Activated naive CD4-positive, alpha-beta T cell treated with anti-CD3 and anti-CD28 coated beads, Interleukin-2, amount 50 U/mL, for 72 hours (primary cell): ENCODE measurements at regions not wholly inside any gene's neighbourhood (a gene's known extent, or its start where the extent isn't known, plus 50 kb on each side); places are given as distances from the start of the nearest gene placed in this dataset.

Experiments used
- ATAC-seq, 2 donors: fragments of 150-1000 bp; cut with Tn5 transposase; 2 replicates each; pipeline ENCODE4 v1.10.0; 2021; ENCODE audit warnings: mild to moderate bottlenecking in 2 of 2, moderate library complexity in 2 of 2
- DNase-seq, 2 donors: peaks; one replicate each; pipeline ENCODE4 v3.0.0; 2021 to 2022; ENCODE audit warnings: low spot score in 2 of 2
- H3K27ac Mint-ChIP-seq, 2 donors: one replicate each; pipeline ENCODE4 v1.8.0; 2022; ENCODE audit warnings: mild to moderate bottlenecking in 2 of 2, mixed read lengths in 2 of 2
- H3K36me3 Mint-ChIP-seq, 2 donors: one replicate each; pipeline ENCODE4 v1.8.0; 2022; ENCODE audit warnings: mixed read lengths in 2 of 2
- H3K9me3 Mint-ChIP-seq, 2 donors: one replicate each; pipeline ENCODE4 v1.8.0; 2022; ENCODE audit warnings: mixed read lengths in 2 of 2

DNA sequence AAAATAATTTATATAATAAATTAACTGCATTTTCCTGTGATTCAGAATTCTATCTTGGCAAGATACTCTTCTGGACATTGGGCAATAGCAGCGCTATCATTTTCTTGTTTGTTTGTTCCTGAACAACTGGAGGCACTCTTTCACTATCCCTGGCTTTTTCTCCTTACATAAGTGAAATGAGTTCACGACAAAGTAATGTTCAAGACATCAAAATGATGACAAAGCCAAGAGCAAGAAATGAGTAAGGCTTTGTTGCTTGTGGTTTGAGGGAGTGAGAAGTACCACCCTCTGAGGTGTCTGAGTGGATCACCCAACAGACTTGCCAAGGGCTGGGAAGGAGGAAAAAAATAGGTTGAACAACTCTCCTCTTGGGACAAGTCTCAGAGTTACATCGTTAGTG is 466.6 kb upstream of the JAG1 start:
- no peak for DNase-seq
- Mint-ChIP-seq H3K27ac (no peak overlapping the region), H3K9me3 (peaks cover 9 to 21% of the 10 kb centered on the region in 2 donors), H3K36me3 (peaks cover 0 to 11% of the 10 kb centered on the region in 2 donors)
- no peak for ATAC-seq

DNA sequence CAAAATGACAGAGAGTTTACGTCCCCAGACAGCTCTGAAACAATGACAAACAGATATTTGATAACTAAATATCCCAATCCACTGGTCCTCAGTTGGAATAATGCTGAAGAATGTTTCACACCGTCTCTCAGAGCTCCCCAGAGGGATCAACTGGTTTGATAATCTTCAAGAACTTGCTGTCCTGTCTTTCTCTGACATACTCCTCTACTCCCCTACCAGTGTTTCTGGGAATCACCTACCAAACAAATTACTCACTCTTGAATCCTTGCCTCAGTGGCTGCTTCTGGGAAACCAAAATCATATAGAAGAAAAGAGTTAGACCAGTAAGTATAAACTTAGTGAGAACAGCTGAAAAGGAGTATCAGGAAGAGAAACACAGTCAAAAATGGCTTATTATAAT is 469.7 kb upstream of the JAG1 start:
- no peak for ATAC-seq
- H3K36me3 Mint-ChIP-seq = peaks cover 0 to 11% of the 10 kb centered on the region in 2 donors
- H3K27ac Mint-ChIP-seq = no peak overlapping the region
- no peak for DNase-seq
- peaks cover 9 to 15% of the 10 kb centered on the region in 2 donors for H3K9me3 Mint-ChIP-seq

GRCh38 chr20:11144114-11144950 is 470.5 kb upstream of the JAG1 start:
- Mint-ChIP-seq H3K36me3 (peaks cover 0 to 11% of the 10 kb centered on the region in 2 donors), H3K9me3 (peaks cover 9 to 15% of the 10 kb centered on the region in 2 donors), H3K27ac (no peak overlapping the region)
- ATAC-seq (no peak), DNase-seq (no peak)

DNA sequence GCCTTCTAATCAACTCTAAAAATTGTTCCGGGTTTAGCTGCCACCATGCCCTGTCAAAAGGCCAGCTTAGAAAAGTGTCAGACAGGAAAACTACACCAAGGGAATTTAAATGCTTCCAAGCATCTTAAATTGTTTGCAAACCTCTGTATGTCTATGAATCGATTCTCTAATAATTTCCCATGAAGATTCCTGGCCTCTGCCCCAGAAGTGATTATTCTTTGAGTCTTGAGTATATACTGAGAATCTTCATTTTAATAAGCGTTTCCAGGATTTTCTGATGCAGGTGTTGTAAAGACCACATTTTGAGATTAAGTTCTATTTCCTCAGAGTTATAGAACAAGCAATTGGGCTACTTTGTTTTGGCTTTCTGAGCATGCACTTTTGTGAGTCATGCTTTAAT is 471.8 kb upstream of the JAG1 start:
- ATAC-seq (no peak), DNase-seq (no peak)
- Mint-ChIP-seq H3K36me3 (peaks cover 0 to 11% of the 10 kb centered on the region in 2 donors), H3K27ac (no peak overlapping the region), H3K9me3 (peaks cover 9 to 15% of the 10 kb centered on the region in 2 donors)

DNA sequence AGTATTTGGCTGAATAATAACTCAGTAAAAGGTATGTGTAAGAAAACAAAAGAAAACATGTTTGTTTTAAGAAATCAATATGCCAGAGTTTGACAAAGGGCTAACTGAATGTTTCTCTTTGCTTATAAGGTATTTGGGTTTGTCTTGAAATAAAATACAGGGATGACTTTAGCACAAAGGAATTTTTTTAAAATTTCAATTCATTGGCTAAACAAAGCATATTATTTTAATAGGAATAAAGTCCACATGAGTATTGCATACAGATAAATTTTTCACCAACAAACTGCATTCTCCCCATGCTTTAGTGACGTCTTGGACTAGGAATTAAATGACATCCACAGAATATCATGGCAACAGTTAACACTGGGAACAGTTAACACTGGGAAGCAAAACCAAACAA is 480.0 kb upstream of the JAG1 start:
- H3K27ac Mint-ChIP-seq = no peak overlapping the region
- no peak for ATAC-seq
- H3K36me3 Mint-ChIP-seq = no peaks in the 10 kb centered on the region
- no peaks in the 10 kb centered on the region for H3K9me3 Mint-ChIP-seq
- no peak for DNase-seq

- DNase-seq (no peak), ATAC-seq (no peak)
- no peaks in the 10 kb centered on the region for H3K9me3 Mint-ChIP-seq
- H3K27ac Mint-ChIP-seq = no peak overlapping the region
- H3K36me3 Mint-ChIP-seq = no peaks in the 10 kb centered on the region
Measured at GRCh38 chr20:11155156-11155756, 481.5 kb upstream of the JAG1 start.

GRCh38 chr20:11156922-11157321 is 483.1 kb upstream of the JAG1 start:
- ATAC-seq = no peak
- H3K9me3 Mint-ChIP-seq = no peaks in the 10 kb centered on the region
- DNase-seq = no peak
- H3K36me3 Mint-ChIP-seq = no peaks in the 10 kb centered on the region
- H3K27ac Mint-ChIP-seq = no peak overlapping the region

DNA sequence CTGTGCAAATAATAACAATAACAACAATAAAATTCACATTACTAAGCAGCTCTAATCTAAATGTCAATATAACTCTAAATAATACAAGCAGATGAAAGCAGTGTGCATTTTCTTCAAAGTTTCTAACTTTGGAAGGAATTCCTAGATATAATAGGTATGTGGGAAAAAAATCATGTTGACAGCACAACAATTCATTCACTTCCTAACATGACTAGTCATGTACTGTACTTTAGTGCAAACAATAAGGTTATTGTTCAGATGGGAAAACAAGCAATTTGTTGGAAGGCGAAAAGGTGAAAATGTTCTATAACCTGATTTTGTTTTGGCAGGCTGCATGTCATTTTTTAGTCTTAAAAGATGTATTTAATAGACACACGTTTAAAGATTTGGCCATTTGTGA is 484.3 kb upstream of the JAG1 start:
- ATAC-seq = no peak
- Mint-ChIP-seq H3K9me3 (peaks cover 3 to 7% of the 10 kb centered on the region in 2 donors), H3K27ac (no peak overlapping the region), H3K36me3 (no peaks in the 10 kb centered on the region)
- DNase-seq = no peak

DNA sequence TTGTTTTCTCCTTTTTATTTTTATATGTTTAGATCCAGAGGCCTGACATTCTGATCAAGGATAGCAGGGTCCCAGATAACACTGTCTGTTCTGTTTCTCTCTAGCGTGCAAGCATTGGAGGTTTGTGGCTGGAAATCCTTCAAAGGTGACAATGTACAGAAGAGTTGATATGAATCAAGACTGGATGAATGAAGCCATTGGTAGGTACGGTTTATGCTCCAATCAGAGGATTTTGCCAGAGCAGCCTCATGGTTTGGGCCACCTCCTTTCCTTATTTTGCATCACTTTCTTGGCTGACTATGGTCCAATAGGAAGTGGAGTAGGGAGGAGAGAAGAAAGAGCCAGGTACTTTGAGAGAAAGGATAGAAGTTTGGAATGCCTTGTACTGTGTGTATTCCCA is 484.8 kb upstream of the JAG1 start:
- ATAC-seq (no peak), DNase-seq (no peak)
- Mint-ChIP-seq H3K36me3 (no peaks in the 10 kb centered on the region), H3K9me3 (peaks cover 3 to 7% of the 10 kb centered on the region in 2 donors), H3K27ac (no peak overlapping the region)

DNA sequence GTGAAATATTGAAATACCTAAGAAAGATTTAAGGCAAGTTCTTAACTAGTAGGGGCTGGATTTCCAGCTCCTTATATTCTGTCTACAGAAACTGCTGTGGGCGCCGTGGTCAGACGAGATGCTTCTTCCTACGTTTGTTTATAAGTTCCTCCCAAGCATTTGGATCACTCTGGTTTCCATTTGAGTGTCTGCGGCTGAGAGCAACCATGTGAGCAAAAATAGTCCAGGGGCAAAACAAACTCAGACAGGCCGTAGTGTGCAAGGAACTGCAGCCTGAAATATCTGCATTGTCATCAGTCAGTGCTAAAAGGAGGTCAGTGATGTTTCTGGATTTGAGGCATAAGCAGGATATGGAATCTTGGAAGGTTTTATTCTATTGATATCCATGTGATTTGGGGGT is 485.9 kb upstream of the JAG1 start:
- H3K9me3 Mint-ChIP-seq = peaks cover 3 to 7% of the 10 kb centered on the region in 2 donors
- DNase-seq (no peak), ATAC-seq (no peak)
- no peaks in the 10 kb centered on the region for H3K36me3 Mint-ChIP-seq
- H3K27ac Mint-ChIP-seq = no peak overlapping the region

- H3K36me3 Mint-ChIP-seq = peaks cover 0 to 6% of the 10 kb centered on the region in 2 donors
- ATAC-seq (no peak), DNase-seq (no peak)
- peaks cover 3 to 7% of the 10 kb centered on the region in 2 donors for H3K9me3 Mint-ChIP-seq
- H3K27ac Mint-ChIP-seq = no peak overlapping the region
Measured at GRCh38 chr20:11162026-11162775, 488.4 kb upstream of the JAG1 start.

DNA sequence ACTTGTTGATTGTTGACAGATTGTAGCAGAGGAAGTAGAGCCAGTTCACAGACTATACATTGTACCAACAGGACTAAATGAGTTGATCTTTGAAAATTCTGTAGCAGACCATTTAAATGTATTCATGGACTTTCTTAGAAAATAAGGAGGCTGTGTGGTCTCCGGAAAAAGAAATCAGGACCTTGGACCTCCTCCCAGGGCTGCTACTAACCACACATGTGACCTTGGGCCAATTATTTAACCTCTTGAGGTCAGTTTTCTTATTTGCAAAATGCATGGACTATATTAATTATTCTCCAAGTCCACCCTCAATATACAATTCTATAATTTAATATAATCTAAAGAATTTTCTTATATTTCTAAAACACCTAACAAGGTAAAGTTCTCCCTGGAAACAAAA is 492.0 kb upstream of the JAG1 start:
- no peak overlapping the region for H3K27ac Mint-ChIP-seq
- ATAC-seq (no peak), DNase-seq (no peak)
- H3K9me3 Mint-ChIP-seq = peaks cover 3 to 7% of the 10 kb centered on the region in 2 donors
- peaks cover 0 to 6% of the 10 kb centered on the region in 2 donors for H3K36me3 Mint-ChIP-seq

DNA sequence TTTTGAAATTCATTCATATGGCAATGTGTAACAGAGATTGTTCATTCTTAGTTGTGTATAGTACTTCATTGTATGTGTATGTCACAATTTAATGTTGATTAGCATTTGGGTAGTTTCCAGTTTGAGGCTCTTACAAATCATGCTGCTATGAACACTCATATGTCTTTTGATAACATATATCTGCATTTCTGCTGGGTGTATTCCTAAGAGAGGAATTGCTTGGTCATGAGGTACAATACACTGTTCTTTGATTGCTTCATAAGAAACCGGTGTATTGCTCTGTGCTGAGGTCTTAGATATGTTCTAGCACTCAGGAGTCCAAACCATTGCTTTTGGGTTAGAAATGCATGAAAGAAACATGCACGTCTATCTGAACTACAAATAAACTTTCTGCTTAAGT is 492.9 kb upstream of the JAG1 start:
- DNase-seq (no peak), ATAC-seq (no peak)
- Mint-ChIP-seq H3K27ac (no peak overlapping the region), H3K36me3 (peaks cover 0 to 6% of the 10 kb centered on the region in 2 donors), H3K9me3 (peaks cover 3 to 7% of the 10 kb centered on the region in 2 donors)

GRCh38 chr20:11168026-11168425 is 494.2 kb upstream of the JAG1 start:
- Mint-ChIP-seq H3K9me3 (no peaks in the 10 kb centered on the region), H3K27ac (no peak overlapping the region), H3K36me3 (peaks cover 0 to 6% of the 10 kb centered on the region in 2 donors)
- ATAC-seq = no peak
- no peak for DNase-seq

GRCh38 chr20:11170025-11170424 is 496.2 kb upstream of the JAG1 start:
- Mint-ChIP-seq H3K27ac (no peak overlapping the region), H3K9me3 (no peaks in the 10 kb centered on the region), H3K36me3 (peaks cover 0 to 6% of the 10 kb centered on the region in 2 donors)
- no peak for ATAC-seq
- no peak for DNase-seq

- H3K27ac Mint-ChIP-seq = no peak overlapping the region
- H3K36me3 Mint-ChIP-seq = peaks cover 0 to under 1% of the 10 kb centered on the region in 2 donors
- ATAC-seq = no peak
Measured at GRCh38 chr20:11170565-11170964, 496.8 kb upstream of the JAG1 start.

GRCh38 chr20:11172881-11173280 is 499.1 kb upstream of the JAG1 start:
- Mint-ChIP-seq H3K27ac (no peak overlapping the region), H3K9me3 (peaks cover 2 to 3% of the 10 kb centered on the region in 2 donors), H3K36me3 (no peaks in the 10 kb centered on the region)
- no peak for ATAC-seq
- DNase-seq = no peak

More at GRCh38 chr20:11170565-11170964, 496.8 kb upstream of the JAG1 start:
- DNase-seq = no peak
- H3K9me3 Mint-ChIP-seq = peaks cover 2 to 3% of the 10 kb centered on the region in 2 donors
